ENCODE measurements at regions not wholly inside any gene's neighbourhood (a gene's known extent, or its start where the extent isn't known, plus 50 kb on each side); places are given as distances from the start of the nearest gene placed in this dataset.
A peak's percentile ranks its signal among the peaks of the same experiment; 100 is the strongest.

- no peak for DNase-seq (ENCODE audit: low read depth)
Measured at GRCh38 chr9:19732441-19732951, 56.3 kb downstream of the SLC24A2 start.

GRCh38 chr9:19728101-19728500 lies 60.7 kb downstream of the SLC24A2 start:
- DNase-seq (ENCODE audit: low read depth): no peak

- DNase-seq (ENCODE audit: low read depth): no peak
Measured at GRCh38 chr9:19725970-19726369, 62.9 kb downstream of the SLC24A2 start.

- DNase-seq (ENCODE audit: low read depth): no peak
Measured at GRCh38 chr9:19720377-19720776, 68.5 kb downstream of the SLC24A2 start.

GRCh38 chr9:19703702-19704101 lies 85.1 kb downstream of the SLC24A2 start:
- no peak for DNase-seq (ENCODE audit: low read depth)

GRCh38 chr9:19701991-19702390 lies 86.8 kb downstream of the SLC24A2 start:
- no peak for DNase-seq (ENCODE audit: low read depth)

- no peak for DNase-seq (ENCODE audit: low read depth)
Measured at GRCh38 chr9:19701274-19701673, 87.6 kb downstream of the SLC24A2 start.

- DNase-seq (ENCODE audit: low read depth): no peak
Measured at GRCh38 chr9:19700699-19701098, 88.1 kb downstream of the SLC24A2 start.

GRCh38 chr9:19699756-19700155 lies 89.1 kb downstream of the SLC24A2 start:
- no peak for DNase-seq (ENCODE audit: low read depth)

GRCh38 chr9:19698960-19699359 lies 89.9 kb downstream of the SLC24A2 start:
- DNase-seq (ENCODE audit: low read depth): no peak

- DNase-seq (ENCODE audit: low read depth): no peak
Measured at GRCh38 chr9:19694601-19695000, 94.2 kb downstream of the SLC24A2 start.

- no peak for DNase-seq (ENCODE audit: low read depth)
Measured at GRCh38 chr9:19690128-19690527, 98.7 kb downstream of the SLC24A2 start.

- DNase-seq (ENCODE audit: low read depth): no peak
Measured at GRCh38 chr9:19689328-19690101, 99.3 kb downstream of the SLC24A2 start.

GRCh38 chr9:19683715-19684114 lies 105.1 kb downstream of the SLC24A2 start:
- DNase-seq (ENCODE audit: low read depth): no peak

GRCh38 chr9:19682397-19682796 lies 106.4 kb downstream of the SLC24A2 start:
- no peak for DNase-seq (ENCODE audit: low read depth)

- no peak for DNase-seq (ENCODE audit: low read depth)
Measured at GRCh38 chr9:19681846-19682245, 107.0 kb downstream of the SLC24A2 start.

GRCh38 chr9:19677924-19678323 lies 110.9 kb downstream of the SLC24A2 start:
- no peak for DNase-seq (ENCODE audit: low read depth)

GRCh38 chr9:19675492-19675891 lies 113.3 kb downstream of the SLC24A2 start:
- DNase-seq (ENCODE audit: low read depth): no peak

- DNase-seq (ENCODE audit: low read depth): no peak
Measured at GRCh38 chr9:19666575-19666974, 122.3 kb downstream of the SLC24A2 start.

GRCh38 chr9:19665146-19665863 lies 123.5 kb downstream of the SLC24A2 start:
- DNase-seq (ENCODE audit: low read depth): peak; percentile 4

GRCh38 chr9:19663570-19663969 lies 125.3 kb downstream of the SLC24A2 start:
- DNase-seq (ENCODE audit: low read depth): no peak

GRCh38 chr9:19662213-19662612 lies 126.6 kb downstream of the SLC24A2 start:
- DNase-seq (ENCODE audit: low read depth): no peak

- no peak for DNase-seq (ENCODE audit: low read depth)
Measured at GRCh38 chr9:19660019-19660418, 128.8 kb downstream of the SLC24A2 start.
